ENCODE measurements at regions not wholly inside any gene's neighbourhood (a gene's known extent, or its start where the extent isn't known, plus 50 kb on each side); places are given as distances from the start of the nearest gene placed in this dataset.

DNA sequence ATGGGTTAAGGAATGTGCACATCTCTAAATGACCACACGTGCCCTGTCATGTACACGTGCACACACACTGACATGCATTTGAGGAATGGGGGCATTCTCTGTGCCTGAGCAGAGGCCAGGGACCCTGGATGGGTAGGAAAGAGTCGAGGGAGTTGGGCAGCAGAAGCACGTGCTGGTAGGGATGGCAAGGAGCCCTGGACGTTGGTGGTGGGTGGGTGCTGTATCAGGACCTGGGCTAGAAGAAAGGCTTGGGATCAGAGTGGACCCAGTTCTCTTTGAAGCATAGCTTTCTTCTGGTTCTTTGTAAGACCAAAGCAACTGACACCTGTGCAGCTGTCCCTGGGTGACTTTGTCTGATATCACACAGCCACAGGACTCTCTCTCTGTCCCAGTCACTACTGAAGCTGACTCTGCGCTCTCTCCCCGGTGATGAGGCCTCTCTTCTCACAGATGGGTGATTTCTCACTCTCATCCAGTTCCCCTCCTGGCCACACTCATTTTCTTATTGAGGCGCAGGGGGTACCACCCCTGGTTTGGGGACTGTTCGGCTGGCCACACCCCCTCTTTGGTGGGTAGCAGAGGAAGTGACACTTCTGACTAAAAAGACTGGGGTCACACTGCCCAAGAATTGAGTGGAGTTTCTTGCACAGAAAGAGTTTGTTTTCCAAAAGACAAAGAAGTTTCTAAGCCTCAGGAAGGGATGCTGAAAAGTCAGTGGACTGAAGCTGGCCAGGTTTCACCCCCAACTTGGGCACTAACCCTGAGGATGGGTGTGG lies 171.7 kb upstream of the RTL1 start:
- H3K27ac ChIP-seq = no peak overlapping the region
- no peak overlapping the region for H3K4me3 ChIP-seq (ENCODE audit: low read depth in 1 of 2, low read length in 1 of 2)
- TF ChIP-seq, protein P1, sequence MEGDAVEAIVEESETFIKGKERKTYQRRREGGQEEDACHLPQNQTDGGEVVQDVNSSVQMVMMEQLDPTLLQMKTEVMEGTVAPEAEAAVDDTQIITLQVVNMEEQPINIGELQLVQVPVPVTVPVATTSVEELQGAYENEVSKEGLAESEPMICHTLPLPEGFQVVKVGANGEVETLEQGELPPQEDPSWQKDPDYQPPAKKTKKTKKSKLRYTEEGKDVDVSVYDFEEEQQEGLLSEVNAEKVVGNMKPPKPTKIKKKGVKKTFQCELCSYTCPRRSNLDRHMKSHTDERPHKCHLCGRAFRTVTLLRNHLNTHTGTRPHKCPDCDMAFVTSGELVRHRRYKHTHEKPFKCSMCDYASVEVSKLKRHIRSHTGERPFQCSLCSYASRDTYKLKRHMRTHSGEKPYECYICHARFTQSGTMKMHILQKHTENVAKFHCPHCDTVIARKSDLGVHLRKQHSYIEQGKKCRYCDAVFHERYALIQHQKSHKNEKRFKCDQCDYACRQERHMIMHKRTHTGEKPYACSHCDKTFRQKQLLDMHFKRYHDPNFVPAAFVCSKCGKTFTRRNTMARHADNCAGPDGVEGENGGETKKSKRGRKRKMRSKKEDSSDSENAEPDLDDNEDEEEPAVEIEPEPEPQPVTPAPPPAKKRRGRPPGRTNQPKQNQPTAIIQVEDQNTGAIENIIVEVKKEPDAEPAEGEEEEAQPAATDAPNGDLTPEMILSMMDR (IDR thresholded peaks at IDR 0.05) = no peak
- no peaks in the 10 kb centered on the region for H3K9me3 ChIP-seq
- H3K27me3 ChIP-seq = peaks cover 64% of the 10 kb centered on the region
- H3K4me1 ChIP-seq (ENCODE audit: control insufficient read depth in 1 of 2, insufficient read depth in 1 of 2, low read depth in 1 of 2, low read length in 1 of 2) = no peaks in the 10 kb centered on the region
- H3K36me3 ChIP-seq = no peaks in the 10 kb centered on the region

GRCh38 chr14:101075801-101076413 lies 172.4 kb upstream of the RTL1 start:
- Histone ChIP-seq H3K4me3 (ENCODE audit: low read depth in 1 of 2, low read length in 1 of 2) (no peak overlapping the region), H3K9me3 (no peaks in the 10 kb centered on the region), H3K4me1 (ENCODE audit: control insufficient read depth in 1 of 2, insufficient read depth in 1 of 2, low read depth in 1 of 2, low read length in 1 of 2) (no peaks in the 10 kb centered on the region), H3K27ac (no peak overlapping the region), H3K27me3 (peaks cover 71% of the 10 kb centered on the region), H3K36me3 (no peaks in the 10 kb centered on the region)
- TF ChIP-seq, protein P1 (IDR thresholded peaks at IDR 0.05) = no peak

DNA sequence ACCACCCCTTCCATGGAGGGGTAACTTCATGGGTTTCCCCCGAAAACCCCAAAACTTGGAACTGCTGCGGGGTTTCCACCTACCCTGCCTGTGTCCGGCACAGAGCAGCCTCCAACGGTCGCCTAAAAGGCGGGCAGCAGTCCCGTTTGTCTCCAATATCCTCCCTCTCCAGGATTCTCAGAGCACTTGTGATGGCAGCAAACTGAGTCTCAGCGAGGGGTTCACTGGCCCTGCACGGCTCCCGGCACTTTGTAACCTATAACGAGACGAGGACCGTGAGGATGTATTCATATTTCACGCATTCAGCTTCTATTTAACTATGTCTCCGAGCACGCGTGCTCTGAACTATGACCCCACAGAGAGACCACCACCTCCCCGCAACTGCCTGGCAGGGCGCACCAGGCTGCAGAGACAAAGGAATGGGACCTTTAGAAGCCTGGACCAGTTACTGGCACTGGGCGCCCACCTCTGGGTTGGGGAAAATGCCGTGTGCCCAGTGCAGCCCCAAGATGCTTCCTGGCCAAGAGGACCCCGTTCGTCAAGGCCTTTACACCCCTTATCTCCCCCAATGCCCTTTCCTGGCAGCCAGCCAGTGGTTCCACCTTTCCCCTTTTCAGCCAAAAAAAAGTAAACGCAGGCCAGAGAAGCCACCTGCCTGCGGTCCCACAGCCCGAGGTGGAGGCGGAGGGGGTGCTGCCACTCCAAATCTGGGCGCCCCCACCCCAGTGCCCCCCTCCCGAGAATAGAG lies 173.1 kb upstream of the RTL1 start:
- TF ChIP-seq, protein P1 (IDR thresholded peaks at IDR 0.05) = no peak
- Histone ChIP-seq H3K4me1 (ENCODE audit: control insufficient read depth in 1 of 2, insufficient read depth in 1 of 2, low read depth in 1 of 2, low read length in 1 of 2) (no peaks in the 10 kb centered on the region), H3K27ac (no peak overlapping the region), H3K9me3 (no peaks in the 10 kb centered on the region), H3K27me3 (peaks cover 71% of the 10 kb centered on the region), H3K36me3 (no peaks in the 10 kb centered on the region), H3K4me3 (ENCODE audit: low read depth in 1 of 2, low read length in 1 of 2) (no peak overlapping the region)

GRCh38 chr14:101077481-101078074 lies 174.1 kb upstream of the RTL1 start:
- H3K27me3 ChIP-seq = peaks cover 71% of the 10 kb centered on the region
- no peaks in the 10 kb centered on the region for H3K4me1 ChIP-seq (ENCODE audit: control insufficient read depth in 1 of 2, insufficient read depth in 1 of 2, low read depth in 1 of 2, low read length in 1 of 2)
- TF ChIP-seq, protein P1 (IDR thresholded peaks at IDR 0.05) = no peak
- no peaks in the 10 kb centered on the region for H3K36me3 ChIP-seq
- no peaks in the 10 kb centered on the region for H3K9me3 ChIP-seq
- no peak overlapping the region for H3K4me3 ChIP-seq (ENCODE audit: low read depth in 1 of 2, low read length in 1 of 2)
- H3K27ac ChIP-seq = no peak overlapping the region

DNA sequence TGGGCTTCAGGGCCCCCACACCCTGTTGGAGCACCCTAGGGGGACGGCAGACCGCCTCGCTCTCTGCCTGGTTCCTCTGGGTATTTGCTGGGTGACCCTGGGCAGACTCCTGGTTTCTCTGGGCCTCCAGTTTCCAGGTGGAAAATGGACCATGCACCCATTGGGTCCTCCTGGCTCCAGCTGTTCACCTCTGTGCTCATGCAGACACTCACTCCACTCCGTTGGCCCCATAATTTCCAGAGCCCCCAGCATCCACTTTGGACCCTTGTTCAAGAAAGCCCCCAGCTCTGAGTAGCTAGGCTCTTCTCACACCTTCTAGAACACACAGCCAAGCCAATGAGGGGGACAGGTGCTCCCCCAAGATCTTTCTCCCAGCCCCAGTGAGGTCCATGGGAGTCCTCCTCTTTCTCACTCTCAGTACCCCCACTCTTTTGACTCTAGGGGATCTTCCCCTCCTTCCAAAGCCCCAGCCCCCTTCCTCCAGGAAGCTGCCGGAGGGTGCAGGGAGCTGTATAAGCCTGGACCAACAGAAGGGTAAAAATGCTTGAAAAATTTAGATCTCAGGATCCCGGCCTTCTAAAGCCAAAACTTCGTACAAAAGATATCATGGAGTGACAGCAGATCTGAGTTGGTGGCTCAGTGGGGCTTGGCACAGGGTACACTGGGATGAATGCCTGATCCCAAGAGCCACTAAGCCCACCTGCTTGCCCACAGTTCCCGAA lies 174.8 kb upstream of the RTL1 start:
- Histone ChIP-seq H3K4me1 (ENCODE audit: control insufficient read depth in 1 of 2, insufficient read depth in 1 of 2, low read depth in 1 of 2, low read length in 1 of 2) (no peaks in the 10 kb centered on the region), H3K36me3 (no peaks in the 10 kb centered on the region), H3K4me3 (ENCODE audit: low read depth in 1 of 2, low read length in 1 of 2) (no peak overlapping the region), H3K9me3 (no peaks in the 10 kb centered on the region), H3K27me3 (peaks cover 66% of the 10 kb centered on the region), H3K27ac (no peak overlapping the region)
- TF ChIP-seq, protein P1 (IDR thresholded peaks at IDR 0.05) = no peak
